Hematopoietic multipotent progenitor cell treated with erythropoietin and hydrocortisone succinate and interleukin-3 and kit ligand, for 6 days (in vitro differentiated cells): ENCODE measurements at regions not wholly inside any gene's neighbourhood (a gene's known extent, or its start where the extent isn't known, plus 50 kb on each side); places are given as distances from the start of the nearest gene placed in this dataset.

ENCODE experiments used
- DNase-seq: peaks from one replicate; pipeline ENCODE4 v3.0.0-alpha.2; 2015

DNA sequence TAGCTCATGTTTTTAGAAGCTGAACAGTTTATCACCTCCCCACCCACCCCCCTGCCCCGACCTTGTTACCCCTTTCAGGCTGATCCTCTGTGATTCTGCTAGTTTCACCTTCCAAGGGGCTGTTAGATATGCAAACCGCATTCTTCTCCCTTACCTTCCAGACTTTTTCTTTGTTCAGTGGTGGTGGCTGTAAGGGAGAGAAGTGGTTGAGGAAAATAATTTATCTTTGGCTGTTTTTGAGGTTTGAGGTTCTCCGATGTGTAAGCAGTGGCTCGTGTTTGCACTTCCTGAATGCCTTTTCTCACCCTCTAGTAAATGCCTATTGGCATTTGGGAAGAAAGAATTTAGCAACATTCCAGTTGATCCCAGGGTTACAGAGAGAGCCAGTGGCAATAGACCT, 69.4 kb upstream of the KCNG1 start:
- no peak for DNase-seq

DNA sequence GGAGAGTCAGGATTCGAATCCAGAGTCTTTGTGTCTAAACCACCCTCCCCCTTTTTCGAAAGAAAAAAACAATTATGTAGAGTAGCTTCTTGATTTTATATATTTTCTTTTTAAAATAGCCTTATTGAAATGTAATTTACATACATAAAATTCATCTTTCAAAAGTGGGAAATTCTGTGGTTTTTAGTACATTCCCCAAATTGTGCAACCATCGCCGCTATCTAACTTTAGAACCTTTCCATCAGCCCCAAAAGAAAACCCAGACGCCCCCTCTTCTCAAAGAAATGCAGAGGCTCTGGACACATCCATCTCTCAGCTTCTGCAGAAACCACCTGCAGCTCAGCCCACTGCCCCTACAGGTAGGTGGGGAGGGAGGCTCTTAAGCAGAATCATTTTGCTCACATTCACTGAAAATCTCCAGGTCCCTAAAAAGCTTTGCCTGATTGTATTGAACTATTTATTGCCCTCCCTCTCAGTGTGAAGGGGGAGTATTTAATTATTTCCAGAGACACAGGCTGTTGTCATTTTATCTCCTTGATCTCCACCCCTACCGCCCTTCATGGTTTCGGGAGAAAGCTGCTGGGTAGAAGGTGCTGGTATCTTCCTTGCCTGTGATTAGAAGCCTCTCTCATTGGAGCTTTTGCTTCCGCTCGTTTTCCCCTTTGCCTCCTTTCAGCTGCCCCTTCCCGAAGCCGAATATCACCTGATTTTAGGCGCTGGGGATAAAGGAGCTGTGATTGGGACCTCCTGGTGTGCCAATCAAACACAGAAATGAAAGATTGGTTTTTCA, 68.7 kb upstream of the KCNG1 start:
- DNase-seq: no peak

DNA sequence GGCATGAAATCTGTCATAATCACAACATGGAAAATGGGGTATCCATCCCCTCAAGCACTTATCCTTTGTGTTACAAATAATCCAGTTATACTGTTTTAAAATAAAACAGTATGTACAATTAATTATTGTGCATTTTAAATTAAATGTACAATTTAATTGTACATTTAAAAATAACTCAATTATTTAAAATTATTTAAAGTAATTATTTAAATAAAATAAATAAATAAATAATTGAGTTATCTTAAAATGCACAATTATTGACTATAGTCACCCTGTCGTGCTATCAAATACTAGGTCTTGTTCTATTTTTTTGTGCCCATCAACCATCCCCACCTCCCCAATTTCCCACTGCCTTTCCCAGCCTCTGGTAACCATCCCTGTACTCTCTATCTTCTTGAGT, 66.9 kb upstream of the KCNG1 start:
- DNase-seq: no peak

DNA sequence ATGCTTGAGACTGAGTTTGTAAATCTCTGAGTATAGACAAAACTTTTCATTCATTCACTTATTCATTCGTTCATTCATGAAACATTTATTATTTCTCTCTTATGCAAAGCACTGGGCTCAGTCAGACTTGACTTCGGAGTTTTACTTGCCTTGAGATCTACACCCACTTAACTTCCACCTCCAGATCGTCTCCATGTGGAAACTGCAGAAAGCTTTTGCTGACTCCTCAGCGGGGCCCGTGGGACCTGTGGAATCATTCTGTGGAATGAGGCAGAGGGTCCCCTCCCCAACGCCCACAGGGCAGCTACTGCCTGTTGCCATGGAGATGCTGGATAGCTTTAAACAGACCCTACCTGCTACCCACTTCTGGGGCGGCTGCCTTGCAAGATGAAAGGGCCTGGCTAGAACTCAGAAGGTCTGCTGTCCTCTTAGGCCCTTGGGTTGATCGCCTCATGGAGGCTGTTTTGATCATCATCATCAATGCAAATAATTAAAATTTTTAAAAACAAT, 66.4 kb upstream of the KCNG1 start:
- no peak for DNase-seq

DNA sequence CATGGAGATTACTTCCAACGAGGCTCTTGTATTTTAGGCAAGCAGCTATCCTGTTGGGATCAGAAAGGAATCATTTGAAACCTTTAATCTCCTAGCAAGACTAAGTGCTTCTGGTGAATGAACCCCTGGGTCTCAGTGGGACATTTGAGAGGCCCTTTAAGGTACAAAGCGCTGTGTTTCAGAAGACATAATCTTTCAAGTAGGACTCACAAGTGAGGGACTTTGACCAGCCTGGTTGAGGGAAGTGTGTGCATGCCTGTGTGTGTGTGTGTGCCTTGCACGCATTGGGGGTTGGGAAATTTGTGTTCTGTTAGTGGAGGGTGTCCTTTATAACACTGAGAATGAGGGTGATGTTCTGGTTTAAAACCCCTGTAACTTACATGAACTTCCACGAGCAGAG, 64.4 kb upstream of the KCNG1 start:
- DNase-seq: no peak

DNA sequence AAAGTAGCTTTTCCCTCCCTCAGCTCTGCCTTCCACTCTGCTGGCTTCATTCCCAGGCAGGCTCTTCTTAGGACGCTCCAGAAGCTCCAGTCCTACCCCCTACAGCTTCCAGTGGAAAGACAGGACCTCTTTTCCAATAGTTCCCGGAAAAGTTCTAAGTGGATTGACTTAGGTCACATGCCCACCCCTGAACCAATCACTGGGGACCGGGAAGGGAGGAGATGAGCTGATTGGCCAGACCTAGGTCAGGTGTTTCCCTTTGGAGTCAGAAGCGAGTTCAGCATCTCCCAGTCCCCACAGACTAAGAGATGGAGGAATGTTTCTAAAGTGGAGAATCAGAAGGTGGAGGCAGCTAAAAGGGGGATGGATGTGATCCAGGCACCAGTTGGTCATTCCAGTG, 62.9 kb upstream of the KCNG1 start:
- no peak for DNase-seq

DNA sequence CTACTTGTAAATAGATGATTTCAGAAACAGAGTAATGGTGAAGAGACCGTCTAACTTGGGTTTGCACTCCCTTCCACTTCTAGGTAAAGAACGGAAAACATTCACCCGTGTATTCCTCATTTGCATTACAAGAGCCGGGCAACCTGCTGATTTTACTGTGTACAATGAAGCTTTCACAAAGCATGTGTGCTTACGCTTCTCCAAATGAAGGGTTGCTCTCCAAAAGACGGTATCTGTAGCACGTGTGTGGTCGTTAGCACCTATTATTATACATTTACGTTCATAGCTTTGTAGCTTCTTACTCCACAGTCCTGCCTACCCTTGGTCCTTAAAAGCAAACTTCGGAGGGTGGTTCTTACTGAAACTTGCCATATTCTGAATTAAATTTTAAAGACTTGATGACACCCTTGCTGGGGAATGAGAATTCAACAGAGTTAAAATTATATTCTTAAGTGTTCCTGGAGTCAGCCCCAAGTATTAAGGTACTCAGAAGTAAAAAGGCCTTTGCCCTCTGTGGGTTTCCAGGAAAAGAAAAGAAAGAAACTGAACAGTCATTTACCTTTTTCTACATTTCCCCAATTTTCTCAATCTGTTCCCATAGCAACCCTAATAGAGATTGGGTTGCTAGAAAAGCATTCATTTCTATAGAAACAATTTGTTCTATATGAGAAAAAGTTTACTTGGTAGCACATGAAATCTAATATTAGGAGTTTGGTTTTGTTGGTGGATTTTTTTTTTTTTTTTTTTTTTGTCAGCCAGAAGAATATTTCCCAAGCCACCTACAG, 61.9 kb upstream of the KCNG1 start:
- no peak for DNase-seq

DNA sequence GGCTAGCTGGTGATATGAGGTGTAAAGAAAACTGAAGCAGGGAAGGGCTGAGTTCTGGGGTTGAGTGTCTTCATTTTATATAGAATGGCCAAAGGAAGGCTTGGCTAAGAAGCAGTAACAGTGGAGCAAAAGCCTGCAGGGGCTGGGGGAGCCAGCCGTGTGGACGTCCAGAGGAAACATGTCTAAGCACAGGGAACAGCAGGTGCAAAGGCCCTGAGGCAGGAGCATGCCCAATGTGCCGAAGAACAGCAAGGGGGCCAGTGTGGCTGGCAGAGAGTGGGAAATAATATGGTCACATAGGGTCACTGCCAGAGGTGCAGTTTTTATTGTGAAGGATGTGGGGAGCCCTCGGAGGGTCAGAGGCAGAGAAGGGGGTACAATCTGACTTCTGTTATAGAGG, 60.5 kb upstream of the KCNG1 start:
- DNase-seq: no peak

DNA sequence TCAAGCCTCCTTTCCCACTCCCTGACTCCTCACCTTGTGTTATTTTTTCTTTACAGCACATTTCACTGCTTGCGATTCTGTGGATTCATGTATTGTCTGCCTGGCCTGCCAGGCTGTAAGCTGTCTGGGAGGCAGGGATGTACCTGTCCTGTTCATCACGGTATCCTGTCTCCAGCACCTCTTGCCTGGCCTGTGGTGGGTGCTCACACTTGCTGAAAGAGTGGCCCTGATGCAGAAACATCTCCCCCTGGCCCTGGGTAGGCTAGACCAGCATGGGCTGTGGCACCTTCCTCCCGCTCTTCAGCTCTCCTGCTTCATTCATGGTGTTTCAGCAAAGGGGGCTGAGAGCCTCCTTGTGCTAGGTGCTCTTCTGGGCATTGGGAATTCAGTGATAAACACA, 60.1 kb upstream of the KCNG1 start:
- DNase-seq: no peak

DNA sequence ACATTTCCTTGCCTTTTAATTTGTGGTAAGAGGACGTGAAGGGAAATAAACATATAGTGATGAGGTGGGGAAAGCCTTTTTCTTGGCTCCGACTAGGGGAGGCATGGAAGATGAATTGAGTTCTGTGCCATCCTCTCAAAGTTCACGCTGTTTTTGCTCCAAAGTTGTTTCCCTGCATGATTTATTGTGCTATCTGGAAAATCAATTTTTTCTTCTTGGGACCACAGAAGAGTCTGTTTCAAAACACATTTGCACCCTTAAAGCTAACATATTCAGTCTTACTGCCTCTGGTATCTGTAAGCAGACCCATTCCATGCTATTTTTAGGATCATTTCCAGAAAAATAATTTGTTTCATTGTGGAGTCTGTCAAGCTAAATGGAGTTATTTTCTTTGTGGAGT, 57.6 kb upstream of the KCNG1 start:
- DNase-seq: no peak

DNA sequence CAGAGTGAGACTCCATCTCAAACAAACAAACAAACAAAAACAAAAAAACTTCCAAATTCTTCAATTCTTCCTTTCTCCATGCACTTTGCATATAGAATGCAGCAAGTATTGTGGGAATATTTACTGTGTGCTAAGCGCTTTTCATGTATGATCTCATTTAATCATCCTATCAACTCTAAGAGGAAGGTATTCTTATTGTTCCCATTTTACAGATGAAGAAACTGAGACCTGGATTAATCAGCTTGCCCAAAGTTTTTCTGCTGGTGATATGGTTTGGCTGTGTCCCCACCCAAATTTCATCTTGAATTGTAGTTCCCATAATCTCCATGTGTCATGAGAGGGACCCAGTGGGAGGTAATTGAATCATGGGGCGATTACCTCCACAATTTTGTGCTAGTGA, 56.6 kb upstream of the KCNG1 start:
- no peak for DNase-seq

DNA sequence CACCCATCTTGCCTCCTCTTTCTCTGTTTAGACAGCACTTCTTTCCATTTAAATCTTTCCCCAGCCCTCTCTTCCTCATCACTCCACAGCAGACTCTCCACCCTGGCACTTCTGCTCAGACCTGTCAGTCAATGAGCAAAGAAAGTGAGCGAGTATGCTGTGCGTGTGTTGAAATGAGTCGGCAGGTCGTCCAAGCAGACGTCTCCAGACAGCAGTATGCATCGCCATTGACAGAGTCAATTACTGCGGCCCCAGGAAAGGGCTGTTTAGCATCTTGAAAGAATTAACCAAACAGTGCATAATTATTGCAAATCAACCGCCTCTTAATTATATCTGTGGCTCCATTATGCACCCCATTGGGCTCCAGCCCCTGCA, 54.8 kb upstream of the KCNG1 start:
- DNase-seq: no peak

DNA sequence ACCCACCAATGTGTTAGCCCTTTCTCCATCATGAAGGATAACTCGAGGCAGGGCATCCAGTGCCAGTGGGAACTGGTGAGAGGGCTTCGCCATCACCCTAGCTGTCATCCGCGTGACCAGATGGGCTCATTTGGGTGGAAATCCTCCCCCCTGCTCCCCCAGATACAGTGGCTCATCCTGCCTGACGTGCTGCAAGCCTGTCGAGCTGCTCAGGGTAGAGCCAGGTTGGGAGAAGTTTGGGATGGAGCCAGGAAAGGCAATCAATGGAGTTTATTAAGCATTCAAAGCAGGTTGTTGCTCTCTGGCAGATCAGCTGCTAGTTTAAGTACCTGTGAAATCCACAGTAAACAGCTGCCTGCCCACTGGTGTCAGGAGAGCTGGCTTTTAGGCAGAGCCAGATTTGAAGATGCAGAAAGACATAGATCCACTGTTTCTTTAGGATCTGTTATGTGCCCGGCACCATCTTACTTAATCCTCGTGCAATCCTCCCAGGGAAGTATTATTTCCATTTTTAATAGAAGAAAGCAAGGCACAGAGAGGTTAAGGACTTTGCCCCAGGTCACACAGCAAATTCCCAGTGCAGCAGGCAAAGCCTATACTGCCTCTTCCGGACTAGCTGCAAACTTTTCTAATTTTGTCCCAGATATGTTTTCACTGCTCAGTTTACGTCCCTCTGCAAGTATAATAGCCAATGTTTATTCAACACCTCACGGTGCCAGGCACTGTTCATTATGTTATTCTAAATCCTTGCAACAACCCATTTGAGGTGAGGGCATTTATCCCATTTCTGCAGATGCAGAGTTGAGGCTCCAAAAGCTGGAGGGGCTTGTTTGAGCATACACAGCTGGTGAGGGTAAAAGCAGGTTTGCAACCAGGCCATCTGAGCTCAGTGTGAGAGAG, 54.1 kb upstream of the KCNG1 start:
- DNase-seq: no peak

DNA sequence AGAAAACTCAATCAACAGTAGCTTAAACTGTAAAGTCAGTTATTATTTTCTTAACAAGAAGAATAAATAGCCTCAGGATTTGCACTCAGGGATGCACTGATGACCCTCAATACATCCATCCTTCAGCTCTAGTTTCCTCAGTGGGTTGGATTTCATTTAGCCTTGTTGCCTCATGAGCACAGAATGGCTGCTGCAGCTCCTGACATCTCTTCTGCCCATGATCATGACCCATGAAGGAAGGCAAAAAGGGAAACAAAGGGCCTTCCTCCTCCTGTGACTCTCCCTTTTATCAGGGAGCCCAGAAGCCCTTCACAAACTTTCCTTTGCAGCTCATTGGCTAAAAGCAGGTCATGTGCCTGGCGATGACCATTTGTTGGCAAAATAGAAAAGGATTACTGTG, 51.2 kb upstream of the KCNG1 start:
- no peak for DNase-seq
